ENCODE measurements at regions not wholly inside any gene's neighbourhood (a gene's known extent, or its start where the extent isn't known, plus 50 kb on each side); places are given as distances from the start of the nearest gene placed in this dataset.

- H3K9me3 ChIP-seq (ENCODE audit: control insufficient read depth in 1 of 2, insufficient read depth in 1 of 2, low read depth in 1 of 2, low read length in 2 of 2), result no peaks in the 10 kb centered on the region
- no peaks in the 10 kb centered on the region for H3K9me2 ChIP-seq (ENCODE audit: insufficient read depth)
- no peaks in the 10 kb centered on the region for H3K79me2 ChIP-seq (ENCODE audit: insufficient read depth, low read length)
- ChIA-PET POLR2A (no interaction called here), RAD21 (ENCODE audit: low non-redundant PET in 1 of 2, low total read pairs in 2 of 2, uncharacterized antibody in 2 of 2, unreplicated experiment in 2 of 2) (no interaction called here), CTCF (interaction anchor here (0.5 kb wide), 1 partner anchor 1305 kb away, joined by 3 read pairs; no protein-coding TSS in a partner anchor)
- H3K4me1 ChIP-seq (ENCODE audit: control insufficient read depth in 1 of 2, insufficient read depth in 2 of 2, low read length in 2 of 2), result no peaks in the 10 kb centered on the region
- ATAC-seq (no peak), DNase-seq (ENCODE audit: low read depth, low spot score) (no peak)
- no peaks in the 10 kb centered on the region for H4K20me1 ChIP-seq (ENCODE audit: insufficient read depth)
- no peak overlapping the region for H2AFZ ChIP-seq (ENCODE audit: low read depth, low read length, poor library complexity, severe bottlenecking)
- no peak overlapping the region for H3K4me3 ChIP-seq (replicated peaks in 1 of 2; ENCODE audit: low read depth in 1 of 2, low read length in 2 of 2)
- no peaks in the 10 kb centered on the region for H3K27me3 ChIP-seq (ENCODE audit: insufficient read depth, low read length)
- no peak overlapping the region for H3K9ac ChIP-seq (ENCODE audit: low read length)
- no peak overlapping the region for H3K27ac ChIP-seq (ENCODE audit: low read depth, low read length)
- H3K4me2 ChIP-seq (ENCODE audit: low read length), result no peak overlapping the region
- no TSS peak for BruUV-seq (replicated peaks)
- intact Hi-C loops (cut with micrococcal nuclease), result no loop called here
- no peak for TF ChIP-seq RAD21 (IDR thresholded peaks at IDR 0.05; ENCODE audit: low read depth)
- TF ChIP-seq JUND (IDR thresholded peaks at IDR 0.05), result no peak
- TF ChIP-seq SP1 (IDR thresholded peaks at IDR 0.05; ENCODE audit: low read depth), result no peak
- no peak for TF ChIP-seq POLR2A (IDR thresholded peaks at IDR 0.05; ENCODE audit: borderline replicate concordance, extremely low read depth, insufficient read depth, insufficient read length)
- no peak for TF ChIP-seq EGR1 (IDR thresholded peaks at IDR 0.05; ENCODE audit: low read depth)
- no peak for TF ChIP-seq ELF1 (IDR thresholded peaks at IDR 0.05; ENCODE audit: borderline replicate concordance, low read depth)
- TF ChIP-seq TCF7L2 (IDR thresholded peaks at IDR 0.05; ENCODE audit: borderline replicate concordance, extremely low read depth, insufficient read depth, insufficient read length), result no peak
- TF ChIP-seq CTCF (IDR thresholded peaks at IDR 0.05 in 2 of 3, conservative IDR thresholded peaks at IDR 0.05 in 1 of 3; ENCODE audit: borderline replicate concordance in 1 of 3, insufficient read depth in 1 of 3, low read depth in 2 of 3, low read length in 2 of 3), result no peak
- no peak for TF ChIP-seq FOSL1 (IDR thresholded peaks at IDR 0.05; ENCODE audit: low read depth)
- TF ChIP-seq ATF3 (IDR thresholded peaks at IDR 0.05), result no peak
- no peak for TF ChIP-seq ZNF274 (IDR thresholded peaks at IDR 0.05; ENCODE audit: low read depth, low read length)
- TF ChIP-seq ZFX (IDR thresholded peaks at IDR 0.05), result no peak
- TF ChIP-seq CEBPB (IDR thresholded peaks at IDR 0.05; ENCODE audit: low read depth), result no peak
- TF ChIP-seq REST (IDR thresholded peaks at IDR 0.05; ENCODE audit: low read depth), result no peak
- TF ChIP-seq YY1 (IDR thresholded peaks at IDR 0.05; ENCODE audit: extremely low read depth, insufficient replicate concordance, low read depth, low read length), result no peak
- TF ChIP-seq SIN3A (IDR thresholded peaks at IDR 0.05; ENCODE audit: low read depth), result no peak
- H3K36me3 ChIP-seq (ENCODE audit: control insufficient read depth in 1 of 2, insufficient read depth in 2 of 2, low read length in 2 of 2), result no peaks in the 10 kb centered on the region
Measured at GRCh38 chr19:29271341-29271740, 58.4 kb upstream of the UQCRFS1 start.
